HepG2 (cell line): ENCODE measurements at regions not wholly inside any gene's neighbourhood (a gene's known extent, or its start where the extent isn't known, plus 50 kb on each side); places are given as distances from the start of the nearest gene placed in this dataset.

ENCODE experiments used
- CC2D1A ChIP-seq: sonication (generic); formaldehyde crosslinking; IDR thresholded peaks from 2 replicates; pipeline ENCODE4 v1.8.1; 2023; ENCODE audit warnings: mild to moderate bottlenecking, missing genetic modification reagents
- HMGA1 ChIP-seq: sonication (generic); formaldehyde crosslinking; conservative IDR thresholded peaks from 2 replicates; pipeline ENCODE4 v1.4.0; 2020; ENCODE audit warnings: missing genetic modification reagents
- MXD4 ChIP-seq: IDR thresholded peaks from 2 replicates; pipeline ENCODE4 v1.6.1; 2016; ENCODE audit warnings: mild to moderate bottlenecking, missing biosample characterization, missing genetic modification reagents
- NBN ChIP-seq: fragments of 450-650 bp; conservative IDR thresholded peaks from 2 replicates; pipeline ENCODE4 v1.6.1; 2017
- ONECUT2 ChIP-seq: sonication (generic); formaldehyde crosslinking; IDR thresholded peaks from 2 replicates; pipeline ENCODE4 v1.4.0; 2020; ENCODE audit warnings: missing genetic modification reagents
- PHB2 ChIP-seq: fragments of 450-650 bp; IDR thresholded peaks from 2 replicates; pipeline ENCODE4 v1.6.1; 2018; ENCODE audit not compliant: partially characterized antibody
- RAD51 ChIP-seq: fragments of 450-650 bp; IDR thresholded peaks from 2 replicates; pipeline ENCODE4 v1.6.1; 2016; ENCODE audit warnings: borderline replicate concordance
- SALL1 ChIP-seq: sonication (generic); formaldehyde crosslinking; IDR thresholded peaks from 2 replicates; pipeline ENCODE4 v1.8.0; 2022; ENCODE audit warnings: mild to moderate bottlenecking, missing genetic modification reagents
- ZFX ChIP-seq: sonication (generic); formaldehyde crosslinking; IDR thresholded peaks from 2 replicates; pipeline ENCODE4 v1.4.0; 2020; ENCODE audit warnings: mild to moderate bottlenecking, low read depth, missing genetic modification reagents, moderate library complexity
- ZFY ChIP-seq: sonication (generic); formaldehyde crosslinking; IDR thresholded peaks from 2 replicates; pipeline ENCODE4 v1.4.0; 2020; ENCODE audit warnings: missing genetic modification reagents
- ZNF383 ChIP-seq: sonication (generic); formaldehyde crosslinking; IDR thresholded peaks from 2 replicates; pipeline ENCODE4 v1.4.0; 2020; ENCODE audit warnings: missing genetic modification reagents, mild to moderate bottlenecking, borderline replicate concordance
- ZNF432 ChIP-seq: sonication (generic); formaldehyde crosslinking; IDR thresholded peaks from 2 replicates; pipeline ENCODE4 v1.5.0; 2020; ENCODE audit warnings: missing genetic modification reagents, mild to moderate bottlenecking, borderline replicate concordance
- ZNF672 ChIP-seq: sonication (generic); formaldehyde crosslinking; IDR thresholded peaks from 2 replicates; pipeline ENCODE4 v1.8.1; 2022; ENCODE audit warnings: missing genetic modification reagents
- ZNF720 ChIP-seq: sonication (generic); formaldehyde crosslinking; IDR thresholded peaks from 2 replicates; pipeline ENCODE4 v1.4.0; 2020; ENCODE audit warnings: missing genetic modification reagents
- TF ChIP-seq, protein P1 (sequence below), 2 experiments: fragments of 450-650 bp in 1 of 2; sonication (generic) in 1 of 2; formaldehyde crosslinking; IDR thresholded peaks; 2 replicates each; pipeline versions ENCODE4 v1.5.0 to v1.8.0; 2020 to 2022; ENCODE audit warnings: mild to moderate bottlenecking in 1 of 2, missing genetic modification reagents in 1 of 2
- TF ChIP-seq, protein P2 (sequence below): sonication (generic); formaldehyde crosslinking; IDR thresholded peaks from 2 replicates; pipeline ENCODE4 v1.4.0; 2020; ENCODE audit warnings: missing genetic modification reagents, borderline replicate concordance
- TF ChIP-seq, protein P3 (sequence below): sonication (generic); formaldehyde crosslinking; IDR thresholded peaks from 2 replicates; pipeline ENCODE4 v1.5.0; 2020; ENCODE audit warnings: mild to moderate bottlenecking, missing genetic modification reagents, borderline replicate concordance

DNA sequence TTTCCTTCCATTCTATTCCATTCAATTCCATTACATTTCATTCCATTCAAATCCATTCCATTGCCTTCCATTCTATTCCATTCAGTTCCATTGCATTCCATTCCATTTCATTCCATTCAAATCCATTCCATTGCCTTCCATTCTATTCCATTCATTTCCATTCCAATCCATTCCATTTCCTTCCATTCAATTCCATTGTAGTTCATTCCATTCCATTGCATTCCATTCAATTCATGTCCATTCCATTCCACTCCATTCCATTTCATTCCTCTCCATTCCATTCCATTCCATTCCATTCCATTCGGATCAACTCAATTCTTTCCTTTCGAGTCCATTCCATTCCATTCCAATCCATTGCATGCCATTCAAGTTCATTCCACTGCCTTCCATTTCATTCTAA, 1128.3 kb downstream of the RPIA start (continued):
- TF ChIP-seq MXD4 (CRISPR knock-in tag) (no peak), ONECUT2 (CRISPR knock-in tag) (no peak), ZFX (no peak), ZNF672 (CRISPR knock-in tag) (no peak), SALL1 (CRISPR knock-in tag) (no peak), NBN (peak; percentile 81; the same call in 1 of the 2 replicates), HMGA1 (no peak), CC2D1A (CRISPR knock-in tag) (no peak), ZNF432 (CRISPR knock-in tag) (no peak), ZNF720 (CRISPR knock-in tag) (no peak), RAD51 (0 out of 2 replicates have a peak, but pooled peaks have one; percentile 20), ZFY (CRISPR knock-in tag) (no peak), ZNF383 (CRISPR knock-in tag) (no peak), PHB2 (peak; percentile 91)
- TF ChIP-seq, protein P1, sequence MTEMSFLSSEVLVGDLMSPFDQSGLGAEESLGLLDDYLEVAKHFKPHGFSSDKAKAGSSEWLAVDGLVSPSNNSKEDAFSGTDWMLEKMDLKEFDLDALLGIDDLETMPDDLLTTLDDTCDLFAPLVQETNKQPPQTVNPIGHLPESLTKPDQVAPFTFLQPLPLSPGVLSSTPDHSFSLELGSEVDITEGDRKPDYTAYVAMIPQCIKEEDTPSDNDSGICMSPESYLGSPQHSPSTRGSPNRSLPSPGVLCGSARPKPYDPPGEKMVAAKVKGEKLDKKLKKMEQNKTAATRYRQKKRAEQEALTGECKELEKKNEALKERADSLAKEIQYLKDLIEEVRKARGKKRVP (CRISPR knock-in tag; IDR thresholded peaks at IDR 0.05) = no peak
- TF ChIP-seq, protein P2, sequence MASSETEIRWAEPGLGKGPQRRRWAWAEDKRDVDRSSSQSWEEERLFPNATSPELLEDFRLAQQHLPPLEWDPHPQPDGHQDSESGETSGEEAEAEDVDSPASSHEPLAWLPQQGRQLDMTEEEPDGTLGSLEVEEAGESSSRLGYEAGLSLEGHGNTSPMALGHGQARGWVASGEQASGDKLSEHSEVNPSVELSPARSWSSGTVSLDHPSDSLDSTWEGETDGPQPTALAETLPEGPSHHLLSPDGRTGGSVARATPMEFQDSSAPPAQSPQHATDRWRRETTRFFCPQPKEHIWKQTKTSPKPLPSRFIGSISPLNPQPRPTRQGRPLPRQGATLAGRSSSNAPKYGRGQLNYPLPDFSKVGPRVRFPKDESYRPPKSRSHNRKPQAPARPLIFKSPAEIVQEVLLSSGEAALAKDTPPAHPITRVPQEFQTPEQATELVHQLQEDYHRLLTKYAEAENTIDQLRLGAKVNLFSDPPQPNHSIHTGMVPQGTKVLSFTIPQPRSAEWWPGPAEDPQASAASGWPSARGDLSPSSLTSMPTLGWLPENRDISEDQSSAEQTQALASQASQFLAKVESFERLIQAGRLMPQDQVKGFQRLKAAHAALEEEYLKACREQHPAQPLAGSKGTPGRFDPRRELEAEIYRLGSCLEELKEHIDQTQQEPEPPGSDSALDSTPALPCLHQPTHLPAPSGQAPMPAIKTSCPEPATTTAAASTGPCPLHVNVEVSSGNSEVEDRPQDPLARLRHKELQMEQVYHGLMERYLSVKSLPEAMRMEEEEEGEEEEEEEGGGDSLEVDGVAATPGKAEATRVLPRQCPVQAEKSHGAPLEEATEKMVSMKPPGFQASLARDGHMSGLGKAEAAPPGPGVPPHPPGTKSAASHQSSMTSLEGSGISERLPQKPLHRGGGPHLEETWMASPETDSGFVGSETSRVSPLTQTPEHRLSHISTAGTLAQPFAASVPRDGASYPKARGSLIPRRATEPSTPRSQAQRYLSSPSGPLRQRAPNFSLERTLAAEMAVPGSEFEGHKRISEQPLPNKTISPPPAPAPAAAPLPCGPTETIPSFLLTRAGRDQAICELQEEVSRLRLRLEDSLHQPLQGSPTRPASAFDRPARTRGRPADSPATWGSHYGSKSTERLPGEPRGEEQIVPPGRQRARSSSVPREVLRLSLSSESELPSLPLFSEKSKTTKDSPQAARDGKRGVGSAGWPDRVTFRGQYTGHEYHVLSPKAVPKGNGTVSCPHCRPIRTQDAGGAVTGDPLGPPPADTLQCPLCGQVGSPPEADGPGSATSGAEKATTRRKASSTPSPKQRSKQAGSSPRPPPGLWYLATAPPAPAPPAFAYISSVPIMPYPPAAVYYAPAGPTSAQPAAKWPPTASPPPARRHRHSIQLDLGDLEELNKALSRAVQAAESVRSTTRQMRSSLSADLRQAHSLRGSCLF (CRISPR knock-in tag) = no peak
- TF ChIP-seq, protein P3, sequence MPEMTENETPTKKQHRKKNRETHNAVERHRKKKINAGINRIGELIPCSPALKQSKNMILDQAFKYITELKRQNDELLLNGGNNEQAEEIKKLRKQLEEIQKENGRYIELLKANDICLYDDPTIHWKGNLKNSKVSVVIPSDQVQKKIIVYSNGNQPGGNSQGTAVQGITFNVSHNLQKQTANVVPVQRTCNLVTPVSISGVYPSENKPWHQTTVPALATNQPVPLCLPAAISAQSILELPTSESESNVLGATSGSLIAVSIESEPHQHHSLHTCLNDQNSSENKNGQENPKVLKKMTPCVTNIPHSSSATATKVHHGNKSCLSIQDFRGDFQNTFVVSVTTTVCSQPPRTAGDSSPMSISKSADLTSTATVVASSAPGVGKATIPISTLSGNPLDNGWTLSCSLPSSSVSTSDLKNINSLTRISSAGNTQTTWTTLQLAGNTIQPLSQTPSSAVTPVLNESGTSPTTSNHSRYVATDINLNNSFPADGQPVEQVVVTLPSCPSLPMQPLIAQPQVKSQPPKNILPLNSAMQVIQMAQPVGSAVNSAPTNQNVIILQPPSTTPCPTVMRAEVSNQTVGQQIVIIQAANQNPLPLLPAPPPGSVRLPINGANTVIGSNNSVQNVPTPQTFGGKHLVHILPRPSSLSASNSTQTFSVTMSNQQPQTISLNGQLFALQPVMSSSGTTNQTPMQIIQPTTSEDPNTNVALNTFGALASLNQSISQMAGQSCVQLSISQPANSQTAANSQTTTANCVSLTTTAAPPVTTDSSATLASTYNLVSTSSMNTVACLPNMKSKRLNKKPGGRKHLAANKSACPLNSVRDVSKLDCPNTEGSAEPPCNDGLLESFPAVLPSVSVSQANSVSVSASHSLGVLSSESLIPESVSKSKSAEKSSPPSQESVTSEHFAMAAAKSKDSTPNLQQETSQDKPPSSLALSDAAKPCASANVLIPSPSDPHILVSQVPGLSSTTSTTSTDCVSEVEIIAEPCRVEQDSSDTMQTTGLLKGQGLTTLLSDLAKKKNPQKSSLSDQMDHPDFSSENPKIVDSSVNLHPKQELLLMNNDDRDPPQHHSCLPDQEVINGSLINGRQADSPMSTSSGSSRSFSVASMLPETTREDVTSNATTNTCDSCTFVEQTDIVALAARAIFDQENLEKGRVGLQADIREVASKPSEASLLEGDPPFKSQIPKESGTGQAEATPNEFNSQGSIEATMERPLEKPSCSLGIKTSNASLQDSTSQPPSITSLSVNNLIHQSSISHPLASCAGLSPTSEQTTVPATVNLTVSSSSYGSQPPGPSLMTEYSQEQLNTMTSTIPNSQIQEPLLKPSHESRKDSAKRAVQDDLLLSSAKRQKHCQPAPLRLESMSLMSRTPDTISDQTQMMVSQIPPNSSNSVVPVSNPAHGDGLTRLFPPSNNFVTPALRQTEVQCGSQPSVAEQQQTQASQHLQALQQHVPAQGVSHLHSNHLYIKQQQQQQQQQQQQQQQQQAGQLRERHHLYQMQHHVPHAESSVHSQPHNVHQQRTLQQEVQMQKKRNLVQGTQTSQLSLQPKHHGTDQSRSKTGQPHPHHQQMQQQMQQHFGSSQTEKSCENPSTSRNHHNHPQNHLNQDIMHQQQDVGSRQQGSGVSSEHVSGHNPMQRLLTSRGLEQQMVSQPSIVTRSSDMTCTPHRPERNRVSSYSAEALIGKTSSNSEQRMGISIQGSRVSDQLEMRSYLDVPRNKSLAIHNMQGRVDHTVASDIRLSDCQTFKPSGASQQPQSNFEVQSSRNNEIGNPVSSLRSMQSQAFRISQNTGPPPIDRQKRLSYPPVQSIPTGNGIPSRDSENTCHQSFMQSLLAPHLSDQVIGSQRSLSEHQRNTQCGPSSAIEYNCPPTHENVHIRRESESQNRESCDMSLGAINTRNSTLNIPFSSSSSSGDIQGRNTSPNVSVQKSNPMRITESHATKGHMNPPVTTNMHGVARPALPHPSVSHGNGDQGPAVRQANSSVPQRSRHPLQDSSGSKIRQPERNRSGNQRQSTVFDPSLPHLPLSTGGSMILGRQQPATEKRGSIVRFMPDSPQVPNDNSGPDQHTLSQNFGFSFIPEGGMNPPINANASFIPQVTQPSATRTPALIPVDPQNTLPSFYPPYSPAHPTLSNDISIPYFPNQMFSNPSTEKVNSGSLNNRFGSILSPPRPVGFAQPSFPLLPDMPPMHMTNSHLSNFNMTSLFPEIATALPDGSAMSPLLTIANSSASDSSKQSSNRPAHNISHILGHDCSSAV = no peak
